Keratinocyte (primary cell): ENCODE measurements at regions not wholly inside any gene's neighbourhood (a gene's known extent, or its start where the extent isn't known, plus 50 kb on each side); places are given as distances from the start of the nearest gene placed in this dataset.

Source experiments
- DNase-seq: peaks from one replicate; pipeline ENCODE4 v3.0.0-alpha.2; 2011; ENCODE audit warnings: low read depth, missing footprints, low spot score
- FAIRE-seq: peaks from 2 replicates; lab custom pipeline; 2011; peaks lifted over from hg19 to GRCh38; lab: Jason Lieb, UNC
- H2AFZ ChIP-seq: 2 replicates; pipeline ENCODE4 v1.6.0; 2012; ENCODE audit warnings: low read length, control low read depth, inconsistent platforms; ENCODE audit not compliant: control insufficient read depth
- H3K27ac ChIP-seq: 2 replicates; pipeline ENCODE4 v1.5.1; 2011; ENCODE audit warnings: low read length; ENCODE audit not compliant: control insufficient read depth, insufficient read depth
- H3K27me3 ChIP-seq: 3 replicates; pipeline ENCODE4 v1.6.0; 2011; ENCODE audit warnings: low read length; ENCODE audit not compliant: control insufficient read depth, insufficient read depth; ENCODE audit errors: extremely low read depth
- H3K36me3 ChIP-seq, 2 experiments: 2 replicates in 1 of 2; 3 replicates in 1 of 2; pipeline ENCODE4 v1.5.1; 2011; ENCODE audit warnings: low read length in 2 of 2, mild to moderate bottlenecking in 1 of 2; ENCODE audit not compliant: control insufficient read depth in 2 of 2, insufficient read depth in 2 of 2; ENCODE audit errors: extremely low read depth in 1 of 2
- H3K4me1 ChIP-seq: 3 replicates; pipeline ENCODE4 v1.5.1; 2011; ENCODE audit warnings: low read length; ENCODE audit not compliant: control insufficient read depth, insufficient read depth; ENCODE audit errors: extremely low read depth
- H3K4me2 ChIP-seq: 3 replicates; pipeline ENCODE4 v1.6.0; 2011; ENCODE audit warnings: low read depth, low read length; ENCODE audit not compliant: control insufficient read depth, insufficient read depth; ENCODE audit errors: extremely low read depth
- H3K4me3 ChIP-seq, 3 experiments: fragments of 200-600 bp in 1 of 3; sonication (generic) in 1 of 3; 2 replicates in 2 of 3; 3 replicates in 1 of 3; pipeline ENCODE4 v1.5.1; 2011 to 2016; ENCODE audit warnings: low read length in 3 of 3, mild to moderate bottlenecking in 3 of 3, control low read depth in 2 of 3, inconsistent platforms in 1 of 3, low read depth in 1 of 3, mixed read lengths in 1 of 3, mixed run types in 1 of 3, moderate library complexity in 1 of 3; ENCODE audit not compliant: control insufficient read depth in 2 of 3, insufficient read depth in 2 of 3; ENCODE audit errors: extremely low read depth in 1 of 3
- H3K79me2 ChIP-seq: 2 replicates; pipeline ENCODE4 v1.6.0; 2012; ENCODE audit warnings: low read length; ENCODE audit not compliant: control insufficient read depth, insufficient read depth
- H3K9ac ChIP-seq: 3 replicates; pipeline ENCODE4 v1.6.0; 2011; ENCODE audit warnings: low read length; ENCODE audit not compliant: control insufficient read depth, insufficient read depth; ENCODE audit errors: extremely low read depth
- H3K9me1 ChIP-seq: 3 replicates; pipeline ENCODE4 v1.6.0; 2011; ENCODE audit warnings: low read length; ENCODE audit not compliant: control insufficient read depth, insufficient read depth; ENCODE audit errors: extremely low read depth
- H3K9me3 ChIP-seq: 2 replicates; pipeline ENCODE4 v1.5.1; 2012; ENCODE audit warnings: low read depth, low read length; ENCODE audit not compliant: control insufficient read depth
- H4K20me1 ChIP-seq: 3 replicates; pipeline ENCODE4 v1.6.0; 2011; ENCODE audit warnings: low read length; ENCODE audit not compliant: control insufficient read depth, insufficient read depth; ENCODE audit errors: extremely low read depth
- CTCF ChIP-seq, 3 experiments: IDR thresholded peaks in 1 of 3; conservative IDR thresholded peaks in 1 of 3; optimal IDR thresholded peaks in 1 of 3; 2 replicates in 2 of 3; 3 replicates in 1 of 3; pipeline versions ENCODE3 to v1.5.1; 2011; ENCODE audit warnings: low read length in 3 of 3, mild to moderate bottlenecking in 3 of 3, moderate library complexity in 2 of 3, control low read depth in 1 of 3, inconsistent platforms in 1 of 3; ENCODE audit not compliant: insufficient read depth in 2 of 3; ENCODE audit errors: extremely low read depth in 1 of 3
- EZH2 ChIP-seq: IDR thresholded peaks from one replicate; pipeline ENCODE4 v1.6.1; 2012; ENCODE audit warnings: inconsistent platforms, mild to moderate bottlenecking, low read length, moderate library complexity
- dilution Hi-C: fragments of 300-500 bp; cut with MboI; formaldehyde crosslinking; loops from one replicate; pipeline ENCODE4 v1.7.0; 2020; ENCODE audit warnings: low sequenced_read_pairs; ENCODE audit not compliant: extremely low pct_ligation_motif_present

- H3K27me3 ChIP-seq, result peaks cover 2% of the 10 kb centered on the region
- no peaks in the 10 kb centered on the region for H3K9me3 ChIP-seq
- TF ChIP-seq CTCF (optimal IDR thresholded peaks at IDR 0.05 in 1 of 3, IDR thresholded peaks at IDR 0.05 in 1 of 3, conservative IDR thresholded peaks at IDR 0.05 in 1 of 3; ENCODE audit: extremely low read depth in 1 of 3, insufficient read depth in 2 of 3, low read length in 3 of 3) (no peak), EZH2 (no peak)
- H4K20me1 ChIP-seq, result no peaks in the 10 kb centered on the region
- H3K9ac ChIP-seq, result no peak overlapping the region
- DNase-seq, result no peak
- H3K4me2 ChIP-seq, result no peak overlapping the region
- no peak overlapping the region for H3K27ac ChIP-seq
- no peaks in the 10 kb centered on the region for H3K36me3 ChIP-seq
- H2AFZ ChIP-seq, result no peak overlapping the region
- FAIRE-seq, result no peak
- dilution Hi-C loops, result no loop called here
- no peaks in the 10 kb centered on the region for H3K9me1 ChIP-seq
- H3K79me2 ChIP-seq, result no peaks in the 10 kb centered on the region
- H3K4me1 ChIP-seq, result peaks cover 10% of the 10 kb centered on the region
- H3K4me3 ChIP-seq, result no peak overlapping the region
These were observed 53.8 kb upstream of the PPP2R5A start for GRCh38 chr1:212231372-212231771.

GRCh38 chr1:212232090-212232489, 53.1 kb upstream of the PPP2R5A start:
- H3K4me3 ChIP-seq, result no peak overlapping the region
- no peak overlapping the region for H3K27ac ChIP-seq
- no peak overlapping the region for H3K9ac ChIP-seq
- no peaks in the 10 kb centered on the region for H4K20me1 ChIP-seq
- no peaks in the 10 kb centered on the region for H3K9me3 ChIP-seq
- DNase-seq (no peak), FAIRE-seq (no peak)
- no peaks in the 10 kb centered on the region for H3K79me2 ChIP-seq
- dilution Hi-C loops, result no loop called here
- peaks cover 2% of the 10 kb centered on the region for H3K27me3 ChIP-seq
- H3K36me3 ChIP-seq, result no peaks in the 10 kb centered on the region
- no peak overlapping the region for H3K4me2 ChIP-seq
- no peaks in the 10 kb centered on the region for H3K9me1 ChIP-seq
- no peak overlapping the region for H2AFZ ChIP-seq
- TF ChIP-seq CTCF (optimal IDR thresholded peaks at IDR 0.05 in 1 of 3, IDR thresholded peaks at IDR 0.05 in 1 of 3, conservative IDR thresholded peaks at IDR 0.05 in 1 of 3; ENCODE audit: extremely low read depth in 1 of 3, insufficient read depth in 2 of 3, low read length in 3 of 3), result no peak
- peaks cover 10% of the 10 kb centered on the region for H3K4me1 ChIP-seq
